ENCODE measurements at regions not wholly inside any gene's neighbourhood (a gene's known extent, or its start where the extent isn't known, plus 50 kb on each side); places are given as distances from the start of the nearest gene placed in this dataset.
A peak's percentile ranks its signal among the peaks of the same experiment; 100 is the strongest.

GRCh38 chr7:26428571-26428970 is 136.9 kb downstream of the SNX10 start:
- no peaks in the 10 kb centered on the region for H3K36me3 ChIP-seq (ENCODE audit: low read depth, low read length)
- ChIA-PET CTCF (no interaction called here), POLR2A (ENCODE audit: unreplicated experiment) (no interaction called here)
- H3K79me2 ChIP-seq (ENCODE audit: low read length), result no peaks in the 10 kb centered on the region
- H4K20me1 ChIP-seq (ENCODE audit: low read length), result no peaks in the 10 kb centered on the region
- H3K4me3 ChIP-seq (ENCODE audit: low read length), result no peak overlapping the region
- ATAC-seq, result no peak
- H3K9ac ChIP-seq (ENCODE audit: low read length), result no peak overlapping the region
- intact Hi-C loops (cut with micrococcal nuclease), result no loop called here
- no peaks in the 10 kb centered on the region for H3F3A ChIP-seq (ENCODE audit: low read length, unreplicated experiment)
- H3K9me2 ChIP-seq (replicated peaks; ENCODE audit: low read length), result no peaks in the 10 kb centered on the region
- peaks cover 8% of the 10 kb centered on the region for H3K4me1 ChIP-seq (ENCODE audit: insufficient read depth, low read length)
- H3K4me2 ChIP-seq (ENCODE audit: low read length), result no peak overlapping the region
- H3K9me3 ChIP-seq (ENCODE audit: low read length), result no peaks in the 10 kb centered on the region
- H3K27ac ChIP-seq (ENCODE audit: low read length), result no peak overlapping the region
- TF ChIP-seq EZH2 (IDR thresholded peaks at IDR 0.05; ENCODE audit: low read length, unreplicated experiment), result no peak
- no peak for TF ChIP-seq CTCF (conservative IDR thresholded peaks at IDR 0.05; ENCODE audit: low read depth, low read length)
- TF ChIP-seq EZH2phosphoT487 (IDR thresholded peaks at IDR 0.05; ENCODE audit: borderline replicate concordance, low read length), result no peak
- DNase-seq, result no peak
- H3K27me3 ChIP-seq (ENCODE audit: low read length), result no peaks in the 10 kb centered on the region
- no peak overlapping the region for H2AFZ ChIP-seq (ENCODE audit: low read length)
- no TSS peak for BruUV-seq (replicated peaks)

DNA sequence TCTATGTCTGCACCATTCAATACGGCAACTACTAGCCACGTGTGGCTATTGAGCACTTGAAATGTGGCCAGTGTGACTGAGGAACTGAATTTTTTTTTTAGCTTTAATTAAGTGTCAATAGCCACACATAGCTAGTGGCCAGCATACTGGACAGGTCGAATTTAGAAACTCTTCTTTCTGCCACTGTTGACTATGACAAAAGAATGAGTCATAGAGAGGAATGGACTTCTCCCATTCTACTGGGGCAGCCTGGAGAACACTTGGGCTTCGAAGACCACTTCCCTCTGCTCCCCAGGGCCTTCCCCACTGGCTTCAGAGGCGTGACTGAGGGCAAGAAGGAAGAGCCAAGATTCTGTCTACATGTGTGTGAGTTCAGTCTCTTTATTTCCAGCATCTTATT is 137.5 kb downstream of the SNX10 start:
- H3K27me3 ChIP-seq (ENCODE audit: low read length), result no peaks in the 10 kb centered on the region
- no peaks in the 10 kb centered on the region for H3K79me2 ChIP-seq (ENCODE audit: low read length)
- no peak overlapping the region for H3K4me2 ChIP-seq (ENCODE audit: low read length)
- no TSS peak for BruUV-seq (replicated peaks)
- intact Hi-C loops (cut with micrococcal nuclease), result no loop called here
- POLR2A ChIA-PET (ENCODE audit: unreplicated experiment), result interaction anchor here (0.7 kb wide), 1 partner anchor 19 kb away, joined by 6 read pairs; no protein-coding TSS in a partner anchor
- no peaks in the 10 kb centered on the region for H3F3A ChIP-seq (ENCODE audit: low read length, unreplicated experiment)
- no peaks in the 10 kb centered on the region for H3K9me2 ChIP-seq (replicated peaks; ENCODE audit: low read length)
- no peak for TF ChIP-seq EZH2phosphoT487 (IDR thresholded peaks at IDR 0.05; ENCODE audit: borderline replicate concordance, low read length)
- TF ChIP-seq EZH2 (IDR thresholded peaks at IDR 0.05; ENCODE audit: low read length, unreplicated experiment), result no peak
- no peak for TF ChIP-seq CTCF (conservative IDR thresholded peaks at IDR 0.05; ENCODE audit: low read depth, low read length)
- no peaks in the 10 kb centered on the region for H3K9me3 ChIP-seq (ENCODE audit: low read length)
- H4K20me1 ChIP-seq (ENCODE audit: low read length), result no peaks in the 10 kb centered on the region
- CTCF ChIA-PET, result no interaction called here
- no peak overlapping the region for H3K9ac ChIP-seq (ENCODE audit: low read length)
- H3K36me3 ChIP-seq (ENCODE audit: low read depth, low read length), result no peaks in the 10 kb centered on the region
- no peak overlapping the region for H2AFZ ChIP-seq (ENCODE audit: low read length)
- ATAC-seq (peak; percentile 96), DNase-seq (peak; percentile 49)
- H3K4me3 ChIP-seq (ENCODE audit: low read length), result no peak overlapping the region
- H3K27ac ChIP-seq (ENCODE audit: low read length), result no peak overlapping the region
- peaks cover 6% of the 10 kb centered on the region; the same call in 1 of the 2 replicates for H3K4me1 ChIP-seq (ENCODE audit: insufficient read depth, low read length)

- Histone ChIP-seq H4K20me1 (ENCODE audit: low read length) (no peaks in the 10 kb centered on the region), H3K4me2 (ENCODE audit: low read length) (no peak overlapping the region), H3K9me2 (replicated peaks; ENCODE audit: low read length) (no peaks in the 10 kb centered on the region), H3F3A (ENCODE audit: low read length, unreplicated experiment) (no peaks in the 10 kb centered on the region), H3K4me1 (ENCODE audit: insufficient read depth, low read length) (peaks cover 6% of the 10 kb centered on the region), H2AFZ (ENCODE audit: low read length) (no peak overlapping the region), H3K27ac (ENCODE audit: low read length) (no peak overlapping the region), H3K9me3 (ENCODE audit: low read length) (no peaks in the 10 kb centered on the region), H3K27me3 (ENCODE audit: low read length) (no peaks in the 10 kb centered on the region), H3K9ac (ENCODE audit: low read length) (no peak overlapping the region), H3K36me3 (ENCODE audit: low read depth, low read length) (no peaks in the 10 kb centered on the region), H3K4me3 (ENCODE audit: low read length) (no peak overlapping the region), H3K79me2 (ENCODE audit: low read length) (no peaks in the 10 kb centered on the region)
- no TSS peak for BruUV-seq (replicated peaks)
- no peak for TF ChIP-seq CTCF (conservative IDR thresholded peaks at IDR 0.05; ENCODE audit: low read depth, low read length)
- no peak for TF ChIP-seq EZH2 (IDR thresholded peaks at IDR 0.05; ENCODE audit: low read length, unreplicated experiment)
- no peak for TF ChIP-seq EZH2phosphoT487 (IDR thresholded peaks at IDR 0.05; ENCODE audit: borderline replicate concordance, low read length)
- POLR2A ChIA-PET (ENCODE audit: unreplicated experiment), result no interaction called here
- DNase-seq, result no peak
- intact Hi-C loops (cut with micrococcal nuclease), result no loop called here
- ATAC-seq, result no peak
- CTCF ChIA-PET, result no interaction called here
Measured at GRCh38 chr7:26434974-26435373, 143.3 kb downstream of the SNX10 start.

Measured in PC-3 (cell line).